Heart left ventricle (tissue), 16 donors: ENCODE measurements at regions not wholly inside any gene's neighbourhood (a gene's known extent, or its start where the extent isn't known, plus 50 kb on each side); places are given as distances from the start of the nearest gene placed in this dataset.

Experiments used
- ATAC-seq, 4 donors: fragments of 200-7000 bp; cut with Tn5 transposase; one replicate each; pipeline ENCODE4 v1.9.1; 2020 to 2022; ENCODE audit warnings: moderate library complexity in 4 of 4, mild to moderate bottlenecking in 3 of 4, moderate number of reproducible peaks in 1 of 4
- DNase-seq, 5 donors: peaks; one replicate each; pipeline ENCODE4 v3.0.0-alpha.2; 2020
- H3K27ac ChIP-seq, 12 donors: fragments of 200-600 bp; sonication (generic) in 4 of 12; one replicate each; pipeline versions ENCODE4 v1.5.0 to v1.8.0; 2016 to 2022; ENCODE audit warnings: mild to moderate bottlenecking in 2 of 12
- H3K27me3 ChIP-seq, 9 donors: fragments of 200-600 bp; sonication (generic) in 2 of 9; one replicate each; pipeline versions ENCODE4 v1.5.1 to v1.8.0; 2016 to 2022; ENCODE audit warnings: mild to moderate bottlenecking in 3 of 9
- H3K36me3 ChIP-seq, 9 donors: fragments of 200-600 bp; sonication (generic) in 2 of 9; one replicate each; pipeline versions ENCODE4 v1.5.0 to v1.8.0; 2018 to 2022; ENCODE audit warnings: mild to moderate bottlenecking in 2 of 9
- H3K4me1 ChIP-seq, 12 donors: fragments of 200-600 bp; sonication (generic) in 4 of 12; one replicate each; pipeline versions ENCODE4 v1.5.0 to v1.8.0; 2016 to 2022; ENCODE audit warnings: mild to moderate bottlenecking in 3 of 12
- H3K4me3 ChIP-seq, 12 donors: fragments of 200-600 bp; sonication (generic) in 4 of 12; one replicate each; pipeline versions ENCODE4 v1.5.0 to v1.8.0; 2017 to 2022; ENCODE audit warnings: mild to moderate bottlenecking in 9 of 12, moderate library complexity in 4 of 12
- H3K9me3 ChIP-seq, 12 donors: fragments of 200-600 bp; sonication (generic) in 4 of 12; one replicate each; pipeline versions ENCODE4 v1.5.0 to v1.8.0; 2016 to 2022; ENCODE audit warnings: mild to moderate bottlenecking in 1 of 12
- CTCF ChIP-seq, 12 donors: fragments of 200-600 bp; sonication (generic) in 4 of 12; IDR thresholded peaks; one replicate each; pipeline versions ENCODE4 v1.5.0 to v1.8.0; 2018 to 2022; ENCODE audit warnings: antibody characterized with exemption in 12 of 12, mild to moderate bottlenecking in 5 of 12
- POLR2A ChIP-seq, 2 donors: fragments of 450-650 bp; IDR thresholded peaks; one replicate each; pipeline ENCODE4 v1.6.1; 2017; ENCODE audit warnings: antibody characterized with exemption in 2 of 2, mild to moderate bottlenecking in 2 of 2, moderate library complexity in 2 of 2
- WGBS, 4 donors: extraction: QIAGEN DNeasy Blood & Tissue Kit in 2 of 4; methylation state at CpG; one replicate each; pipeline versions ENCODE4 v1.1.5 to v1.1.7; 2013 to 2018; 5-methylcytosine and 5-hydroxymethylcytosine counted together
- intact Hi-C, 10 donors: fragments of 100-400 bp; cut with DNase I; formaldehyde crosslinking; loops; one replicate each; pipeline versions ENCODE4 v1.11.1 to v1.14.2; 2022
- donor health status: ischemic (EF 13 %, LVEDD 7.1; RV severe dilation, severe dysfunction).
- donor health status: healthy with polysubstance abuse.
- donor health status: DM: no; HTN: yes; CAD: no.
- donor health status: DM: no; HTN: no; CAD: no.
- donor health status: ischemic (EF 25% LVEDD 6.9; RV normal size, moderate dysfunction).
- donor health status: ischemic (EF 25% LVEDD 5.7; RV mildly dilated, moderate dysfunction).
- donor health status: healthy.
- donor health status: DM: yes; HTN: yes; CAD: no.
- donor health status: ischemic (EF 35%, LVEDD 5.7; RV mildly dilated, moderate dysfunction).
- donor health status: nonischemic (EF 11% LVEDD 7.7; RV severe dilation, severe dysfunction).
- donor health status: DM: yes; HTN: yes; CAD: no.
- donor health status: PGD.
- donor health status: ischemic (EF 29% LVEDD 5.4; RV normal size, mild dysfunction).
- donor health status: nonischemic (EF 23%, LVEDD 6.1; RV moderate dilation, normal function).

- intact Hi-C loops = no loop called here
- H3K36me3 ChIP-seq = no peaks in the 10 kb centered on the region
- H3K27me3 ChIP-seq = peaks cover 0 to 18% (median 0%) of the 10 kb centered on the region in 9 donors
- no peaks in the 10 kb centered on the region for H3K4me1 ChIP-seq
- WGBS, 4 donors = 43 to 59% (median 52%) methylated on average over 8 of the region's 8 CpGs
- no peak for TF ChIP-seq POLR2A (IDR thresholded peaks at IDR 0.05)
- no peak for TF ChIP-seq CTCF (IDR thresholded peaks at IDR 0.05)
- no peak overlapping the region for H3K4me3 ChIP-seq
- no peaks in the 10 kb centered on the region for H3K9me3 ChIP-seq
- ATAC-seq (no peak), DNase-seq (no peak)
- H3K27ac ChIP-seq = no peak overlapping the region
Measured at GRCh38 chr3:182479419-182480336, 313.6 kb upstream of the ATP11B start.

- H3K4me1 ChIP-seq = no peaks in the 10 kb centered on the region
- DNase-seq (no peak), ATAC-seq (no peak)
- no peaks in the 10 kb centered on the region for H3K9me3 ChIP-seq
- H3K27ac ChIP-seq = no peak overlapping the region
- no peaks in the 10 kb centered on the region for H3K36me3 ChIP-seq
- 30 to 41% (median 38%) methylated on average over 5 of the region's 5 CpGs for WGBS, 4 donors
- no peak overlapping the region for H3K4me3 ChIP-seq
- peaks cover 0 to 22% (median 0%) of the 10 kb centered on the region in 9 donors for H3K27me3 ChIP-seq
- intact Hi-C loops = no loop called here
- TF ChIP-seq POLR2A (IDR thresholded peaks at IDR 0.05) = no peak
- no peak for TF ChIP-seq CTCF (IDR thresholded peaks at IDR 0.05)
Measured at GRCh38 chr3:182482705-182483104, 310.6 kb upstream of the ATP11B start.

GRCh38 chr3:182484682-182485081 lies 308.6 kb upstream of the ATP11B start:
- H3K36me3 ChIP-seq = no peaks in the 10 kb centered on the region
- no peaks in the 10 kb centered on the region for H3K4me1 ChIP-seq
- intact Hi-C loops = no loop called here
- H3K9me3 ChIP-seq = no peaks in the 10 kb centered on the region
- no peak for DNase-seq
- 71 to 80% (median 73%) methylated on average over 4 of the region's 4 CpGs for WGBS, 4 donors
- ATAC-seq = no peak
- no peak overlapping the region for H3K27ac ChIP-seq
- peaks cover 0 to 22% (median 0%) of the 10 kb centered on the region in 9 donors for H3K27me3 ChIP-seq
- no peak overlapping the region for H3K4me3 ChIP-seq
- TF ChIP-seq POLR2A (IDR thresholded peaks at IDR 0.05) (no peak), CTCF (IDR thresholded peaks at IDR 0.05) (no peak)

- 50 to 59% (median 51%) methylated on average over 3 of the region's 3 CpGs for WGBS, 4 donors
- no peaks in the 10 kb centered on the region for H3K4me1 ChIP-seq
- no peaks in the 10 kb centered on the region for H3K9me3 ChIP-seq
- intact Hi-C loops = no loop called here
- no peak for DNase-seq
- no peak for ATAC-seq
- TF ChIP-seq POLR2A (IDR thresholded peaks at IDR 0.05) (no peak), CTCF (IDR thresholded peaks at IDR 0.05) (no peak)
- H3K4me3 ChIP-seq = no peak overlapping the region
- H3K27ac ChIP-seq = no peak overlapping the region
- peaks cover 0 to 22% (median 0%) of the 10 kb centered on the region in 9 donors for H3K27me3 ChIP-seq
- no peaks in the 10 kb centered on the region for H3K36me3 ChIP-seq
Measured at GRCh38 chr3:182485301-182485700, 308.0 kb upstream of the ATP11B start.
